ENCODE measurements at regions not wholly inside any gene's neighbourhood (a gene's known extent, or its start where the extent isn't known, plus 50 kb on each side); places are given as distances from the start of the nearest gene placed in this dataset.
"Not testable (repeated sequence)": the region's sequence is repeated elsewhere in the genome, so short reads cannot be mapped to it uniquely, and the experiment has no call there.

GRCh38 chr20:39706184-39706663 lies 744.1 kb downstream of the DHX35 start:
- no peaks in the 10 kb centered on the region for H3K27me3 ChIP-seq (ENCODE audit: control insufficient read depth, insufficient read depth, low read length)
- H3K36me3 ChIP-seq (ENCODE audit: control insufficient read depth, insufficient read depth, low read length): no peaks in the 10 kb centered on the region
- DNase-seq (ENCODE audit: low read depth): no peak
- TF ChIP-seq, protein P1, sequence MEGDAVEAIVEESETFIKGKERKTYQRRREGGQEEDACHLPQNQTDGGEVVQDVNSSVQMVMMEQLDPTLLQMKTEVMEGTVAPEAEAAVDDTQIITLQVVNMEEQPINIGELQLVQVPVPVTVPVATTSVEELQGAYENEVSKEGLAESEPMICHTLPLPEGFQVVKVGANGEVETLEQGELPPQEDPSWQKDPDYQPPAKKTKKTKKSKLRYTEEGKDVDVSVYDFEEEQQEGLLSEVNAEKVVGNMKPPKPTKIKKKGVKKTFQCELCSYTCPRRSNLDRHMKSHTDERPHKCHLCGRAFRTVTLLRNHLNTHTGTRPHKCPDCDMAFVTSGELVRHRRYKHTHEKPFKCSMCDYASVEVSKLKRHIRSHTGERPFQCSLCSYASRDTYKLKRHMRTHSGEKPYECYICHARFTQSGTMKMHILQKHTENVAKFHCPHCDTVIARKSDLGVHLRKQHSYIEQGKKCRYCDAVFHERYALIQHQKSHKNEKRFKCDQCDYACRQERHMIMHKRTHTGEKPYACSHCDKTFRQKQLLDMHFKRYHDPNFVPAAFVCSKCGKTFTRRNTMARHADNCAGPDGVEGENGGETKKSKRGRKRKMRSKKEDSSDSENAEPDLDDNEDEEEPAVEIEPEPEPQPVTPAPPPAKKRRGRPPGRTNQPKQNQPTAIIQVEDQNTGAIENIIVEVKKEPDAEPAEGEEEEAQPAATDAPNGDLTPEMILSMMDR (IDR thresholded peaks at IDR 0.05; ENCODE audit: insufficient read depth, low read length, poor library complexity, severe bottlenecking): no peak
- H3K4me3 ChIP-seq (ENCODE audit: low read depth, low read length): no peak overlapping the region

- TF ChIP-seq, protein P1 (IDR thresholded peaks at IDR 0.05; ENCODE audit: insufficient read depth, low read length, poor library complexity, severe bottlenecking): no peak
- Histone ChIP-seq H3K36me3 (ENCODE audit: control insufficient read depth, insufficient read depth, low read length) (no peaks in the 10 kb centered on the region), H3K27me3 (ENCODE audit: control insufficient read depth, insufficient read depth, low read length) (no peaks in the 10 kb centered on the region), H3K4me3 (ENCODE audit: low read depth, low read length) (no peak overlapping the region)
- DNase-seq (ENCODE audit: low read depth): no peak
These were observed 742.9 kb downstream of the DHX35 start for GRCh38 chr20:39705032-39705431.

DNA sequence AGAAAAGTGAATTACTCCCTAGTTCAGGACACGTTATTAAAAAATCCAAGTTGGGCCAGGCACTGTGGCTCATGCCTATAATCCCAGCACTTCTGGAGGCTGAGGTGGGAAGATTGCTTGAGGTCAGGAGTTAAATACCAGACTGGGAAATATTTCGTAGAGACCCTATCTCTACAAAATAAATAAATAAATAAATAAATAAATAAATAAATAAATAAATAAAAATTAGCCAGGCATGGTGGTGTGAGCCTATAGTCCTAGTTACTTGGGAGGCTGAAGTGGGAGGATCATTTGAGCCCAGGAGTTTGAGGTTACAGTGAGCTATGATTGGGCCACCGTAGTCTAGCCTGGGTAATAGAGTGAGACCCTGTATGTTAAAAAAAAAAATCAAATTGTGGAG lies 741.2 kb downstream of the DHX35 start:
- not testable (repeated sequence) for DNase-seq (ENCODE audit: low read depth); H3K27me3 ChIP-seq (ENCODE audit: control insufficient read depth, insufficient read depth, low read length); H3K4me3 ChIP-seq (ENCODE audit: low read depth, low read length); H3K36me3 ChIP-seq (ENCODE audit: control insufficient read depth, insufficient read depth, low read length)

- TF ChIP-seq, protein P1 (IDR thresholded peaks at IDR 0.05; ENCODE audit: insufficient read depth, low read length, poor library complexity, severe bottlenecking): no peak
- no peaks in the 10 kb centered on the region for H3K27me3 ChIP-seq (ENCODE audit: control insufficient read depth, insufficient read depth, low read length)
- no peaks in the 10 kb centered on the region for H3K36me3 ChIP-seq (ENCODE audit: control insufficient read depth, insufficient read depth, low read length)
- H3K4me3 ChIP-seq (ENCODE audit: low read depth, low read length): no peak overlapping the region
- DNase-seq (ENCODE audit: low read depth): no peak
These were observed 740.7 kb downstream of the DHX35 start for GRCh38 chr20:39702701-39703349.

DNA sequence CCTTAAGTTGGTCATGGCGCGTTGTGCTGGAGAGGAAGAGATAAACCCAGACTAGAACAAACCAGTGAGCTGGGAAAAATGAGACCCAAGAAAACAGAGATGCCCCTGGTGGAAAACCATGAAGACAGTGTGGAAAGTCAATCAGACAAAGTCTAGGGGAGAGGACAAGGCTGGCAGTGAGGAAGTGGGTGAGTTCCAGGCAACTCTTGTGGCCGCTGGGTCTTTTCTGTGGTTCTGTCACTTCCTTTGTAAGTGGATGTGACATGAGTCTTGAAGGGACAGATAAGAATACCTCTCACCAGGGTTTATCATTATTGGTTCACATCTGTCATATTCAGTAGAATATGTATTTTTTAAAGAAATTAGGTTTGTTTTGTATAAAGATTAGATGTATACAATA lies 738.4 kb downstream of the DHX35 start:
- TF ChIP-seq, protein P1 (IDR thresholded peaks at IDR 0.05; ENCODE audit: insufficient read depth, low read length, poor library complexity, severe bottlenecking): no peak
- Histone ChIP-seq H3K4me3 (ENCODE audit: low read depth, low read length) (no peak overlapping the region), H3K36me3 (ENCODE audit: control insufficient read depth, insufficient read depth, low read length) (no peaks in the 10 kb centered on the region), H3K27me3 (ENCODE audit: control insufficient read depth, insufficient read depth, low read length) (no peaks in the 10 kb centered on the region)
- DNase-seq (ENCODE audit: low read depth): no peak

GRCh38 chr20:39699166-39699725 lies 737.1 kb downstream of the DHX35 start:
- no peak for DNase-seq (ENCODE audit: low read depth)
- Histone ChIP-seq H3K4me3 (ENCODE audit: low read depth, low read length) (no peak overlapping the region), H3K36me3 (ENCODE audit: control insufficient read depth, insufficient read depth, low read length) (no peaks in the 10 kb centered on the region), H3K27me3 (ENCODE audit: control insufficient read depth, insufficient read depth, low read length) (no peaks in the 10 kb centered on the region)
- TF ChIP-seq, protein P1 (IDR thresholded peaks at IDR 0.05; ENCODE audit: insufficient read depth, low read length, poor library complexity, severe bottlenecking): no peak

Data from kidney epithelial cell (primary cell).